ENCODE measurements at regions not wholly inside any gene's neighbourhood (a gene's known extent, or its start where the extent isn't known, plus 50 kb on each side); places are given as distances from the start of the nearest gene placed in this dataset.

DNA sequence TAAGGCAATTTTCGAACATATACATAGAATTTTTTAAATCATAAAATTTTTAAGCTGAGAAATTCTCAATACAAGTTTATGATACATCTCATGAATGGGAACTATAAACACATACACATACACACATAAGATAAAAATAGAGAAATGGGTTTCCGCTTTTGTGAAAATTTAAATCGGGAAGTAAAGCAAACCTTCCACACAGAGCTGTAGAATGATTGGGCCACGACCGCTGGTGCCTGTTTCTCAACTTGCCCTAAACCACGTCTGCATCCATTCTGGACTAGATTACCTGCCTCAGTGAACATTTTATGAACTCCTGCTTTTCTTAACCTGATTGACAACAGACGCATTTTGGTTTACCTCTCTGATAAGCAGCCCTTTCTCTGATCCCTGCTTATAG is 264.4 kb downstream of the SKAP2 start:
- no peak for TF ChIP-seq ELF4 (CRISPR knock-in tag; IDR thresholded peaks at IDR 0.05)
- TF ChIP-seq SREBF2 (CRISPR knock-in tag; IDR thresholded peaks at IDR 0.05) = no peak
- TF ChIP-seq, protein P1, sequence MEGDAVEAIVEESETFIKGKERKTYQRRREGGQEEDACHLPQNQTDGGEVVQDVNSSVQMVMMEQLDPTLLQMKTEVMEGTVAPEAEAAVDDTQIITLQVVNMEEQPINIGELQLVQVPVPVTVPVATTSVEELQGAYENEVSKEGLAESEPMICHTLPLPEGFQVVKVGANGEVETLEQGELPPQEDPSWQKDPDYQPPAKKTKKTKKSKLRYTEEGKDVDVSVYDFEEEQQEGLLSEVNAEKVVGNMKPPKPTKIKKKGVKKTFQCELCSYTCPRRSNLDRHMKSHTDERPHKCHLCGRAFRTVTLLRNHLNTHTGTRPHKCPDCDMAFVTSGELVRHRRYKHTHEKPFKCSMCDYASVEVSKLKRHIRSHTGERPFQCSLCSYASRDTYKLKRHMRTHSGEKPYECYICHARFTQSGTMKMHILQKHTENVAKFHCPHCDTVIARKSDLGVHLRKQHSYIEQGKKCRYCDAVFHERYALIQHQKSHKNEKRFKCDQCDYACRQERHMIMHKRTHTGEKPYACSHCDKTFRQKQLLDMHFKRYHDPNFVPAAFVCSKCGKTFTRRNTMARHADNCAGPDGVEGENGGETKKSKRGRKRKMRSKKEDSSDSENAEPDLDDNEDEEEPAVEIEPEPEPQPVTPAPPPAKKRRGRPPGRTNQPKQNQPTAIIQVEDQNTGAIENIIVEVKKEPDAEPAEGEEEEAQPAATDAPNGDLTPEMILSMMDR (IDR thresholded peaks at IDR 0.05 in 2 of 3, conservative IDR thresholded peaks at IDR 0.05 in 1 of 3; ENCODE audit: insufficient read depth in 2 of 3, low read depth in 1 of 3, low read length in 3 of 3) = no peak
- no peak for TF ChIP-seq SRSF7 (optimal IDR thresholded peaks at IDR 0.05; ENCODE audit: low read depth, low read length)
- TF ChIP-seq ZNF324 (CRISPR knock-in tag; IDR thresholded peaks at IDR 0.05) = no peak
- TF ChIP-seq NRF1 (conservative IDR thresholded peaks at IDR 0.05 in 1 of 2, IDR thresholded peaks at IDR 0.05 in 1 of 2) = no peak

Measured in K562 (cell line).